Testis (tissue), 2 donors: ENCODE measurements at regions not wholly inside any gene's neighbourhood (a gene's known extent, or its start where the extent isn't known, plus 50 kb on each side); places are given as distances from the start of the nearest gene placed in this dataset.

Experiments
- DNase-seq: peaks from one replicate; pipeline ENCODE4 v3.0.0-alpha.2; 2019
- H3K27ac ChIP-seq, 2 donors: fragments of 200-600 bp; sonication (generic); one replicate each; pipeline ENCODE4 v1.5.1; 2019
- H3K27me3 ChIP-seq: fragments of 200-600 bp; sonication (generic); one replicate; pipeline ENCODE4 v1.5.1; 2019
- H3K36me3 ChIP-seq: fragments of 200-600 bp; sonication (generic); one replicate; pipeline ENCODE4 v1.5.1; 2017; ENCODE audit warnings: low read depth; ENCODE audit errors: missing control alignments
- H3K4me1 ChIP-seq: fragments of 200-600 bp; sonication (generic); one replicate; pipeline ENCODE4 v1.5.1; 2019
- H3K4me3 ChIP-seq, 2 donors: fragments of 200-600 bp; sonication (generic); one replicate each; pipeline ENCODE4 v1.5.1; 2017 to 2019
- H3K9me3 ChIP-seq: fragments of 200-600 bp; sonication (generic); one replicate; pipeline ENCODE4 v1.5.1; 2017
- CTCF ChIP-seq, 3 experiments: fragments of 450-650 bp in 2 of 3; fragments of 200-600 bp in 1 of 3; sonication (generic) in 1 of 3; IDR thresholded peaks; one replicate each; pipeline ENCODE4 v1.5.1; 2016 to 2019; ENCODE audit warnings: antibody characterized with exemption in 3 of 3, mild to moderate bottlenecking in 2 of 3, moderate library complexity in 1 of 3
- POLR2A ChIP-seq: fragments of 450-650 bp; IDR thresholded peaks from one replicate; pipeline ENCODE4 v1.6.1; 2017; ENCODE audit warnings: antibody characterized with exemption, mild to moderate bottlenecking, moderate library complexity
- WGBS, 2 donors: methylation state at CpG; one replicate each; pipeline ENCODE4 v1.1.5; 2018; 5-methylcytosine and 5-hydroxymethylcytosine counted together
- intact Hi-C: fragments of 100-400 bp; cut with DNase I; formaldehyde crosslinking; loops from one replicate; pipeline ENCODE4 v1.15.1; 2023; ENCODE audit warnings: low total_unique reads

- no peak for DNase-seq
- Histone ChIP-seq H3K4me3 (no peak overlapping the region), H3K27ac (no peak overlapping the region), H3K36me3 (no peaks in the 10 kb centered on the region), H3K4me1 (peaks cover 25% of the 10 kb centered on the region), H3K27me3 (no peaks in the 10 kb centered on the region), H3K9me3 (no peaks in the 10 kb centered on the region)
- TF ChIP-seq POLR2A = no peak
- no peak for TF ChIP-seq CTCF (IDR thresholded peaks at IDR 0.05)
- 96 to 98% methylated on average over 18 to 20 of the region's 20 CpGs for WGBS, 2 donors
- intact Hi-C loops = no loop called here
These were observed 52.0 kb upstream of the GATA5 start for GRCh38 chr20:62527781-62528180.

GRCh38 chr20:62528983-62529891 lies 53.4 kb upstream of the GATA5 start:
- H3K27ac ChIP-seq = peak overlapping the region in 1 of 2 donors; percentile 10
- WGBS, 2 donors = 58 to 59% methylated on average over 19 to 25 of the region's 25 CpGs
- H3K36me3 ChIP-seq = no peaks in the 10 kb centered on the region
- DNase-seq = peak; percentile 78
- no peaks in the 10 kb centered on the region for H3K9me3 ChIP-seq
- no peak overlapping the region for H3K4me3 ChIP-seq
- intact Hi-C loops = no loop called here
- no peaks in the 10 kb centered on the region for H3K27me3 ChIP-seq
- H3K4me1 ChIP-seq = peaks cover 25% of the 10 kb centered on the region
- no peak for TF ChIP-seq POLR2A
- no peak for TF ChIP-seq CTCF (IDR thresholded peaks at IDR 0.05)

GRCh38 chr20:62529896-62530642 lies 54.3 kb upstream of the GATA5 start:
- TF ChIP-seq POLR2A = no peak
- no peak for TF ChIP-seq CTCF (IDR thresholded peaks at IDR 0.05)
- no peaks in the 10 kb centered on the region for H3K36me3 ChIP-seq
- WGBS, 2 donors = 45 to 56% methylated on average over 14 to 25 of the region's 25 CpGs
- H3K27me3 ChIP-seq = no peaks in the 10 kb centered on the region
- H3K4me1 ChIP-seq = peaks cover 18% of the 10 kb centered on the region
- no peaks in the 10 kb centered on the region for H3K9me3 ChIP-seq
- DNase-seq = peak; percentile 77
- peak overlapping the region in 1 of 2 donors; percentile 10 for H3K27ac ChIP-seq
- no peak overlapping the region for H3K4me3 ChIP-seq
- intact Hi-C loops = no loop called here

GRCh38 chr20:62530643-62531032 lies 54.8 kb upstream of the GATA5 start:
- H3K4me3 ChIP-seq = no peak overlapping the region
- H3K36me3 ChIP-seq = no peaks in the 10 kb centered on the region
- H3K4me1 ChIP-seq = peaks cover 18% of the 10 kb centered on the region
- no peak for DNase-seq
- H3K9me3 ChIP-seq = no peaks in the 10 kb centered on the region
- intact Hi-C loops = no loop called here
- no peak overlapping the region for H3K27ac ChIP-seq
- no peak for TF ChIP-seq POLR2A
- WGBS, 2 donors = 89 to 91% methylated on average over 15 to 16 of the region's 16 CpGs
- H3K27me3 ChIP-seq = no peaks in the 10 kb centered on the region

GRCh38 chr20:62531046-62531838 lies 55.4 kb upstream of the GATA5 start:
- no peak for TF ChIP-seq POLR2A
- TF ChIP-seq CTCF (IDR thresholded peaks at IDR 0.05) = no peak
- H3K27me3 ChIP-seq = no peaks in the 10 kb centered on the region
- H3K36me3 ChIP-seq = no peaks in the 10 kb centered on the region
- 85 to 92% methylated on average over 15 to 23 of the region's 23 CpGs for WGBS, 2 donors
- no peaks in the 10 kb centered on the region for H3K9me3 ChIP-seq
- DNase-seq = no peak
- H3K4me3 ChIP-seq = no peak overlapping the region
- intact Hi-C loops = no loop called here
- peaks cover 18% of the 10 kb centered on the region for H3K4me1 ChIP-seq
- no peak overlapping the region for H3K27ac ChIP-seq
